Amygdala (tissue), 56 donors: ENCODE measurements at regions not wholly inside any gene's neighbourhood (a gene's known extent, or its start where the extent isn't known, plus 50 kb on each side); places are given as distances from the start of the nearest gene placed in this dataset.
A peak's percentile ranks its signal among the peaks of the same experiment; 100 is the strongest.
"Not testable (repeated sequence)": the region's sequence is repeated elsewhere in the genome, so short reads cannot be mapped to it uniquely, and the experiment has no call there.

Experiments used
- DNase-seq, 56 donors: peaks; one replicate each; lab custom pipeline; 2025; lab: John Stamatoyannopoulos, UW

DNA sequence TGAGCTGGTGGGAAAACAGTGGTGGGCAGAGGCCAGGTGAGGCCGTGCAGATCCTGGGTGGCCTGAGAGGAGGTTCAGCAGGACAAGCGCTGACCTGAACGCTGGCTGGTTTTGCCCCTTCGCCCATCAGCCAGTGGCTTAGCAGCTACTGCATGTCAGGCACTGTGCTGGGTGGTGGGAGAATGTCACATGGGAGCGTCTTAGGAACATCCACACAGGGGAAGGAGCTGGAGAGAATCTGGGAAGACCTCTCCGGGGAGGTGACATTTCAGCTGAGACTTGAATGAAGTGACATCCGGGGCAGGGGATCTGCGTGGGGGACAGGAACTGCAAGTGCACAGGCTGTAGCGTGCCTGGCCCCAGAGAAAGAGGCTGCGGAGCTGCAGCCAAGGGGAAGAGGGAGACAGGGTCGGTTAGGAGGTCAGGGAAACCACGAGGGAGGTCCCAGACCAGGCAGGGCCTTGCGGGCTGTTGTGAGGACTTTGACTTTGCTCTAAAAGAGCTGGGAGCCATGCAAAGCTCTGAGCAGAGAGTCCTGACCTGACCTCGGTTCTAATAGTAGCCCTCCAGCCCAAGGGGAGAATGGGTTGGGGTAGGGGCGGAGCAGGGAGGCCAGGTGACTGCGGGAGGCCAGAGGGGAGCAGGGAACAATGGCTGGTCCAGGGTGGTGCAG is 156.8 kb upstream of the PTPN1 start:
- no peak for DNase-seq

GRCh38 chr20:50354721-50355589 is 155.2 kb upstream of the PTPN1 start:
- DNase-seq, result no peak

- DNase-seq, result no peak
These were observed 154.3 kb upstream of the PTPN1 start for GRCh38 chr20:50355590-50356524.

GRCh38 chr20:50356525-50356885 is 153.7 kb upstream of the PTPN1 start:
- no peak for DNase-seq

GRCh38 chr20:50356962-50357782 is 153.0 kb upstream of the PTPN1 start:
- DNase-seq, result no peak

DNA sequence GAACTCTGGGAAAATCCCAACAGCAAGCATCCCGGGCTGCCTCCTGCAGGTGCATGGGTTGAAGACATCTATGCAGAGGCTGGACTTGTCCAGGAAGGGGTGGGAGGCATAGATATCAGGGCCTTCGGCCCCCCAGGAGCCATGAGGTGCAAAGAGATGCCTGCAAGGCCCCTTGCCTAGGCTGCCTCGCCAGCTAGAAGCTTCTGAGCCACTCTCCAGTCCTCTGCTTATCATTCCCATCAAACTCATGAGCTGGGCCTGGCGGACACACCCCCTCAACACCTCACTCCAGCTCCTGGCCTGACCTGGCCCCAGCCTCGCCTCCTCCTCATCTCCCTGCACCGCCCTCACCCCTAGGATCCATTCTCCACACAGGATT is 152.4 kb upstream of the PTPN1 start:
- DNase-seq, result no peak

GRCh38 chr20:50358166-50358565 is 152.0 kb upstream of the PTPN1 start:
- no peak for DNase-seq

- DNase-seq, result no peak
These were observed 151.2 kb upstream of the PTPN1 start for GRCh38 chr20:50358971-50359370.

DNA sequence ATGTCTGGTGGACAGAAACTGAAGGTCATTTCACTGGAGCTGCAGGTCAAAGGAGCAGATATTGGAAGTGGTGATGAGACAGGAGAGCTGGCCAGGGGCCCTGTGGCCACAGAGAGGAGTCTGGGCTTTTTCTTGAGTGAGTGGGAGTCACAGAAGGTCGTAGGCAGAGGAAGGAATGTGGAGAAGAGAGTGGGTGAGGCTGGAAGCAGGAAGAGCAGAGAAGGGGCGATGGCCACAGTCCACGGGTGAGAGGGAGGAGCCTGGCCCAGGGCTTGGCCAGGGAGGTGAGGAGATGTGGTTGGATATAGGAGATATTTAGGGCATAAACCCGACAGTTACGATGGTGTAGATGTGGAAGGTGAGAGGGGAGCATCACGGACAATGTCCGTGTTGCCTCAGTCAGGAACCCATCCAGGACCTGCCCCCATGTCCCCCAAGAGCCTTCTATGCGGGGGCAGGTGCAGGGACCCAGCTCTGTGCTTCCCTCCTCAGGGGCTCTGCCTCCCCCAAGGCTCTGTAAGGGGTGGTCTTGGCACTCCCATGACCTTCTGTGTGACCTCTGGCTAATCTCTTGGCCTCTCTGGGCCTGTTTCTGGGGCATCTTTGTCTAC is 150.5 kb upstream of the PTPN1 start:
- no peak for DNase-seq

DNA sequence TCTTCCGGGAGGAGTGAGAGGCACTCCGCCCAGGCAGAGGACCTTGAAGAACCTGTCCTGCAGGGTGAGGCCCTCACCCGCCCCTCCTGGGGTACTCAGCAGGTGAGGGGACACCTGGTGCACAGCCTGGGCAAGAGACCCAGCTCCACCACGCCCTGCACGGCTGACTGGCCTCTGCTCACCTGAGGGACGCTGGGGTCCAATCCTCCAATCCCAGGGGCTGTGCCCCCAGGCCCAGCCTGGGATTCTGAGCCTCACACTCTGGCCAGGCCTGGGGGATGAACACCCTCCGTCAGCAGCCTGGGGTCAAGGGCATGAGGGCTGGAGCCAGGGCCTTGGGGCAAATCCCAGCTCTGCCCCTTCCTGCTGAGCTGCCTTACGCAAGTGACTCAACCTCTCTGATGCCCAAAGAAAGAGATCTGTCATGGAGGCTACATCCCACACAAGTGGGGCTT is 149.9 kb upstream of the PTPN1 start:
- DNase-seq, result no peak

- no peak for DNase-seq
These were observed 149.3 kb upstream of the PTPN1 start for GRCh38 chr20:50360921-50361320.

GRCh38 chr20:50362177-50362576 is 148.0 kb upstream of the PTPN1 start:
- DNase-seq, result not testable (repeated sequence)

DNA sequence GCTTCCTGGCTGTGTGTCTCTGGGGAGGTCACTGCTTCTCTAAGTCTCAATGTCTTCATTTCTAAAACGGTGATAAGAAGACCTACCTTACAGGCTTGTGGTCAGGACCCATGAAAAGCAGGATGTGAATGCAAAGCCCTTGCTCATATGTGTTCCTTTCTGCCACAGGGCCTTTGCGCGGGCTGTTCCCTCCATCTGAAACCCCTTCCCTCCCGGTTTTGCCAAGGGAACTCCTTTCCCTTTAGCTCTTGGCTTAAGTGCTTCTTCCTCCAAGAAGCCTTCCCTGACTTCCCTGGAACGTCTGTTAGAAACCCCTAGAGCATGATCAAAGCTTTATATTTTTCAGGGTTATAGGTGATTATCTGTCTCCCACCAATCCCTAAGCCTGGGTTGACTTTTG is 147.2 kb upstream of the PTPN1 start:
- no peak for DNase-seq

DNA sequence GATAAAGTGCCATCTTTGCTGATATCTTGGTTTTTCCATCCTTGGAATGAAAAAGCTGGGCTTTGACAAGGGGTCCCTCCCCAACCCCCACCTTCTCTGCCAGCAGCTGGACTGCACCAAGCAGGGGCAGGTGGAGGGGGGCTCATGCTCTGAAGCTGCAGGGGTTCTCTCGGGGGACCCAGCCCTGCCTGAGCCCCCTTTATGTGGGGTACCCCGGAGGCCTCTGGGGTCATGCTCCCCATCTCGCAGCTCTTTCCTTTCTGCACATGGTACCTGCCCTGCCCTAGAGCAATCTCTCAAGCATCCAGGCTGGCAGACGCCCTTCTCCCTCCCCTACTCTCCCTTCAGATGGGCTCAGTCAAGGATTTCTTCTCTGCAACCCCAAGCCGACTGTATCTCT is 146.7 kb upstream of the PTPN1 start:
- DNase-seq, result no peak

GRCh38 chr20:50364542-50364941 is 145.6 kb upstream of the PTPN1 start:
- no peak for DNase-seq

GRCh38 chr20:50366270-50367103 is 143.7 kb upstream of the PTPN1 start:
- peak in 2 of 56 donors; percentile 5 to 23 for DNase-seq

DNA sequence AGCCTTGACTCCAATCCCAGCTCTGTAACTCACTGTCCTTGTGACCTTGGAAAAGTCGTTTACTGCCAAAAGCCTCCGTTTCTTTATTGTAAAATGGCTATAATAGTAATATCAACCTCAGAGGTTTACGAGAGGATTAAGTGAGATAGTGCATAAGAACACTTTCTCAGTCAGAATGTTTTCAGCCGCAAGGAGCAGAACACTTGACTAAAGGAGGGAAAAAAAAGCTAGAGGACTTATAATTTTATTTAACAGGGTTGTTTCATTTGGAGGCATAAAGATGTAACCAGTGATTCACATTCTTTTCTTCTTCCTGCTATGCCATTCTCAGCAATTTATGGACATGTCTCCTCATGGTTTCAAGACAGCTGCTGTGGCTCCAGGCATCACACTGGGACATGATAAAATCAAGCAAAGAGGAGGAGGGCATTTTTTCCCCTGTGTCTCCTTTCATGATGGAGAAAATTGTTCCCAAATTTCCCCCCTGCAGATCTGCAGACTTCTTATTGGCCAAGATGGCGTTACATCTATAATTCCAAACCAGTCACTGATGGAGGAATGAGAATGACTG is 143.0 kb upstream of the PTPN1 start:
- no peak for DNase-seq

GRCh38 chr20:50367739-50368375 is 142.3 kb upstream of the PTPN1 start:
- DNase-seq, result no peak
